Panc1 (cell line): ENCODE measurements at regions not wholly inside any gene's neighbourhood (a gene's known extent, or its start where the extent isn't known, plus 50 kb on each side); places are given as distances from the start of the nearest gene placed in this dataset.

ENCODE experiments used
- ATAC-seq: fragments of 200-7000 bp; cut with Tn5 transposase; 2 replicates; pipeline ENCODE4 v1.9.1; 2020; ENCODE audit warnings: mild to moderate bottlenecking, moderate library complexity
- BruUV-seq: library from RNA; stranded (reverse); fragments of 400-500 nt; replicated peaks from 2 replicates; lab custom pipeline; 2021; lab: Mats Ljungman, UMichigan
- CTCF ChIA-PET: fragments of 300-600 bp; sonication (Branson Sonifier 250); formaldehyde crosslinking; loops from one replicate; lab custom pipeline; 2022; ENCODE audit warnings: antibody characterized with exemption; lab: Charles Lee
- POLR2A ChIA-PET: fragments of 300-600 bp; sonication (Branson Sonifier 250); formaldehyde crosslinking; loops from one replicate; lab custom pipeline; 2022; ENCODE audit warnings: antibody characterized with exemption; lab: Charles Lee
- DNase-seq: peaks from one replicate; pipeline ENCODE4 v3.0.0-alpha.2; 2010; ENCODE audit warnings: low read depth, low spot score
- H3K27ac ChIP-seq: 2 replicates; pipeline ENCODE4 v1.5.1; 2011; ENCODE audit warnings: mild to moderate bottlenecking, low read length, inconsistent platforms
- H3K27me3 ChIP-seq: fragments of 200-500 bp; sonication (Bioruptor generic); 2 replicates; pipeline ENCODE4 v1.6.0; 2014; ENCODE audit warnings: low read length, inconsistent platforms; ENCODE audit not compliant: control insufficient read depth, insufficient read depth
- H3K36me3 ChIP-seq: fragments of 200-500 bp; sonication (Bioruptor generic); 2 replicates; pipeline ENCODE4 v1.5.1; 2014; ENCODE audit warnings: inconsistent platforms, mild to moderate bottlenecking, low read length, moderate library complexity; ENCODE audit not compliant: control insufficient read depth, insufficient read depth
- H3K4me1 ChIP-seq: 2 replicates; pipeline ENCODE4 v1.5.1; 2011; ENCODE audit warnings: inconsistent platforms, mild to moderate bottlenecking, low read length, moderate library complexity; ENCODE audit not compliant: control insufficient read depth, insufficient read depth
- H3K4me3 ChIP-seq, 2 experiments: 2 replicates each; pipeline ENCODE4 v1.5.1; 2011 to 2012; ENCODE audit warnings: low read depth in 2 of 2, low read length in 2 of 2, mild to moderate bottlenecking in 2 of 2, inconsistent platforms in 1 of 2, moderate library complexity in 1 of 2
- H3K9me3 ChIP-seq: fragments of 200-500 bp; sonication (Bioruptor generic); 2 replicates; pipeline ENCODE4 v1.5.1; 2014; ENCODE audit warnings: low read depth, mild to moderate bottlenecking, inconsistent platforms, low read length, moderate library complexity; ENCODE audit not compliant: control insufficient read depth, insufficient read depth
- CTCF ChIP-seq: fragments of 450-650 bp; IDR thresholded peaks from 2 replicates; pipeline ENCODE4 v1.5.1; 2017; ENCODE audit warnings: mild to moderate bottlenecking
- POLR2AphosphoS5 ChIP-seq: IDR thresholded peaks from 2 replicates; pipeline ENCODE4 v1.6.1; 2012; ENCODE audit warnings: mild to moderate bottlenecking, low read depth, low read length, moderate library complexity
- REST ChIP-seq, 2 experiments: IDR thresholded peaks; 2 replicates each; pipeline ENCODE4 v1.6.1; 2011 to 2012; ENCODE audit warnings: low read depth in 2 of 2, control low read depth in 1 of 2, low read length in 1 of 2, mild to moderate bottlenecking in 1 of 2, moderate library complexity in 1 of 2; ENCODE audit not compliant: insufficient read depth in 1 of 2
- SIN3A ChIP-seq: IDR thresholded peaks from 2 replicates; pipeline ENCODE4 v1.6.1; 2012; ENCODE audit warnings: low read depth, mild to moderate bottlenecking, low read length, moderate library complexity, borderline replicate concordance; ENCODE audit not compliant: insufficient read depth
- TCF7L2 ChIP-seq: IDR thresholded peaks from 2 replicates; pipeline ENCODE4 v1.6.1; 2011; ENCODE audit warnings: mild to moderate bottlenecking, low read depth, low read length, inconsistent platforms
- in situ Hi-C: cut with HindIII; loops from 2 replicates; pipeline ENCODE4 v1.10.0; 2016; ENCODE audit warnings: low sequenced_read_pairs, low pct_unique_long_range_greater_than_20kb
- intact Hi-C: fragments of 100-400 bp; cut with micrococcal nuclease; formaldehyde crosslinking; loops from one replicate; pipeline ENCODE4 v1.10.0; 2022; ENCODE audit not compliant: unreplicated experiment

- H3K9me3 ChIP-seq: no peaks in the 10 kb centered on the region
- no peak for DNase-seq
- ChIA-PET POLR2A (no interaction called here), CTCF (no interaction called here)
- no peaks in the 10 kb centered on the region for H3K36me3 ChIP-seq
- no peak overlapping the region for H3K27ac ChIP-seq
- TF ChIP-seq SIN3A (no peak), REST (IDR thresholded peaks at IDR 0.05; ENCODE audit: insufficient read depth in 1 of 2, low read depth in 2 of 2, low read length in 1 of 2) (no peak), CTCF (no peak), TCF7L2 (no peak), POLR2AphosphoS5 (no peak)
- no peak overlapping the region for H3K4me3 ChIP-seq
- intact Hi-C loops: loop anchor here (10.0 kb wide), 2 partner anchors 528 to 1638 kb away; no protein-coding TSS in a partner anchor
- ATAC-seq: no peak
- H3K4me1 ChIP-seq: no peaks in the 10 kb centered on the region
- in situ Hi-C loops: no loop called here
- BruUV-seq: no TSS peak
- H3K27me3 ChIP-seq: no peaks in the 10 kb centered on the region
These were observed 1697.1 kb downstream of the MAT2B start for GRCh38 chr5:165202519-165202910.

- Histone ChIP-seq H3K9me3 (no peaks in the 10 kb centered on the region), H3K4me1 (no peaks in the 10 kb centered on the region), H3K27me3 (no peaks in the 10 kb centered on the region), H3K36me3 (no peaks in the 10 kb centered on the region), H3K4me3 (no peak overlapping the region), H3K27ac (no peak overlapping the region)
- POLR2A ChIA-PET: no interaction called here
- peak; percentile 12 for DNase-seq
- in situ Hi-C loops: no loop called here
- CTCF ChIA-PET: no interaction called here
- intact Hi-C loops: loop anchor here (10.0 kb wide), 2 partner anchors 534 to 1644 kb away; no protein-coding TSS in a partner anchor
- BruUV-seq: no TSS peak
- peak; percentile 77; the same call in 1 of the 2 replicates for TF ChIP-seq CTCF
- TF ChIP-seq REST (IDR thresholded peaks at IDR 0.05; ENCODE audit: insufficient read depth in 1 of 2, low read depth in 2 of 2, low read length in 1 of 2): no peak
- no peak for ATAC-seq
These were observed 1703.8 kb downstream of the MAT2B start for GRCh38 chr5:165209101-165209727.
